CD14-positive monocyte (primary cell): ENCODE measurements at regions not wholly inside any gene's neighbourhood (a gene's known extent, or its start where the extent isn't known, plus 50 kb on each side); places are given as distances from the start of the nearest gene placed in this dataset.

Experiments
- DNase-seq, 3 donors: peaks; one replicate each; pipeline ENCODE4 v3.0.0-alpha.2; 2011 to 2022
- H2AFZ ChIP-seq: 2 replicates; pipeline ENCODE4 v1.6.0; 2012; ENCODE audit warnings: mild to moderate bottlenecking, low read depth, low read length, inconsistent platforms; ENCODE audit not compliant: insufficient read depth, poor library complexity, severe bottlenecking
- H3K27ac ChIP-seq, 2 donors: 1 replicate in 1 of 2; 2 replicates in 1 of 2; pipeline ENCODE4 v1.5.1; 2012 to 2013; ENCODE audit warnings: low read length in 2 of 2, control low read depth in 1 of 2, inconsistent platforms in 1 of 2, low read depth in 1 of 2, mild to moderate bottlenecking in 1 of 2
- H3K27me3 ChIP-seq, 2 donors: one replicate each; pipeline versions ENCODE4 v1.6.0 to v1.6.1; 2011 to 2013; ENCODE audit warnings: low read length in 2 of 2; ENCODE audit not compliant: control insufficient read depth in 2 of 2, insufficient read depth in 2 of 2
- H3K36me3 ChIP-seq, 2 donors: replicated peaks in 1 of 2; 1 replicate in 1 of 2; 2 replicates in 1 of 2; pipeline versions ENCODE4 v1.5.1 to v1.6.1; 2012 to 2013; ENCODE audit warnings: low read length in 2 of 2, control low read depth in 1 of 2, inconsistent platforms in 1 of 2, mild to moderate bottlenecking in 1 of 2; ENCODE audit not compliant: insufficient read depth in 2 of 2, control insufficient read depth in 1 of 2
- H3K4me1 ChIP-seq, 2 donors: 1 replicate in 1 of 2; 2 replicates in 1 of 2; pipeline versions ENCODE4 v1.5.1 to v1.6.1; 2012 to 2013; ENCODE audit warnings: low read length in 2 of 2, control low read depth in 1 of 2, inconsistent platforms in 1 of 2, mild to moderate bottlenecking in 1 of 2, moderate library complexity in 1 of 2; ENCODE audit not compliant: insufficient read depth in 2 of 2, control insufficient read depth in 1 of 2
- H3K4me2 ChIP-seq: replicated peaks from 2 replicates; pipeline ENCODE3; 2012; ENCODE audit warnings: low read length, moderate library complexity, mild to moderate bottlenecking; ENCODE audit not compliant: poor library complexity, severe bottlenecking; ENCODE audit errors: extremely low read depth
- H3K4me3 ChIP-seq, 3 experiments: fragments of 200-600 bp in 1 of 3; sonication (generic) in 1 of 3; replicated peaks in 1 of 3; 1 replicate in 2 of 3; 2 replicates in 1 of 3; pipeline ENCODE4 v1.5.1; 2011 to 2013; ENCODE audit warnings: low read length in 3 of 3, mild to moderate bottlenecking in 3 of 3, control low read depth in 2 of 3, low read depth in 2 of 3, inconsistent platforms in 1 of 3, moderate library complexity in 1 of 3
- H3K79me2 ChIP-seq: 2 replicates; pipeline ENCODE4 v1.6.0; 2012; ENCODE audit warnings: mild to moderate bottlenecking, control low read depth, inconsistent platforms, low read length, moderate library complexity; ENCODE audit not compliant: insufficient read depth
- H3K9ac ChIP-seq: 2 replicates; pipeline ENCODE4 v1.6.0; 2017; ENCODE audit warnings: low read length, mild to moderate bottlenecking; ENCODE audit not compliant: insufficient read depth, poor library complexity, severe bottlenecking
- H3K9me3 ChIP-seq, 2 donors: replicated peaks in 1 of 2; 1 replicate in 1 of 2; 2 replicates in 1 of 2; pipeline versions ENCODE4 v1.5.1 to v1.6.1; 2012 to 2013; ENCODE audit warnings: low read length in 2 of 2, control low read depth in 1 of 2; ENCODE audit not compliant: control insufficient read depth in 1 of 2, insufficient read depth in 1 of 2
- H4K20me1 ChIP-seq: 2 replicates; pipeline ENCODE4 v1.6.0; 2012; ENCODE audit warnings: mild to moderate bottlenecking, low read length, control low read depth, moderate library complexity; ENCODE audit not compliant: insufficient read depth
- H3K27ac Mint-ChIP-seq, 7 donors: one replicate each; pipeline ENCODE4 v1.8.0; 2020; ENCODE audit warnings: mild to moderate bottlenecking in 7 of 7, mixed read lengths in 7 of 7, moderate library complexity in 6 of 7, inconsistent platforms in 2 of 7
- H3K27me3 Mint-ChIP-seq, 3 donors: one replicate each; pipeline ENCODE4 v1.8.0; 2021 to 2022; ENCODE audit warnings: low read depth in 3 of 3, mild to moderate bottlenecking in 3 of 3, mixed read lengths in 3 of 3, moderate library complexity in 3 of 3, inconsistent platforms in 1 of 3
- H3K36me3 Mint-ChIP-seq, 2 donors: one replicate each; pipeline ENCODE4 v1.8.0; 2020; ENCODE audit warnings: mixed read lengths in 2 of 2, inconsistent platforms in 1 of 2, mild to moderate bottlenecking in 1 of 2
- H3K4me1 Mint-ChIP-seq: one replicate; pipeline ENCODE4 v1.8.0; 2020; ENCODE audit warnings: mild to moderate bottlenecking, mixed read lengths
- H3K4me3 Mint-ChIP-seq, 2 donors: one replicate each; pipeline ENCODE4 v1.8.0; 2020; ENCODE audit warnings: mild to moderate bottlenecking in 2 of 2, mixed read lengths in 2 of 2, moderate library complexity in 1 of 2
- H3K9me3 Mint-ChIP-seq, 7 donors: one replicate each; pipeline ENCODE4 v1.8.0; 2020 to 2022; ENCODE audit warnings: mixed read lengths in 7 of 7, mild to moderate bottlenecking in 6 of 7, moderate library complexity in 6 of 7, inconsistent platforms in 2 of 7
- WGBS: methylation state at CpG from one replicate; pipeline ENCODE4 v1.1.5; 2013; ENCODE audit warnings: missing lambda C conversion rate; ENCODE audit not compliant: insufficient coverage; 5-methylcytosine and 5-hydroxymethylcytosine counted together
- intact Hi-C, 2 donors: fragments of 100-400 bp; cut with micrococcal nuclease; formaldehyde crosslinking; loops; one replicate each; pipeline versions ENCODE4 v1.15.0 to v1.15.1; 2023
- TF ChIP-seq, protein P1 (sequence below): fragments of 200-600 bp; IDR thresholded peaks from one replicate; pipeline ENCODE4 v1.8.0; 2022; ENCODE audit warnings: antibody characterized with exemption, mild to moderate bottlenecking

DNA sequence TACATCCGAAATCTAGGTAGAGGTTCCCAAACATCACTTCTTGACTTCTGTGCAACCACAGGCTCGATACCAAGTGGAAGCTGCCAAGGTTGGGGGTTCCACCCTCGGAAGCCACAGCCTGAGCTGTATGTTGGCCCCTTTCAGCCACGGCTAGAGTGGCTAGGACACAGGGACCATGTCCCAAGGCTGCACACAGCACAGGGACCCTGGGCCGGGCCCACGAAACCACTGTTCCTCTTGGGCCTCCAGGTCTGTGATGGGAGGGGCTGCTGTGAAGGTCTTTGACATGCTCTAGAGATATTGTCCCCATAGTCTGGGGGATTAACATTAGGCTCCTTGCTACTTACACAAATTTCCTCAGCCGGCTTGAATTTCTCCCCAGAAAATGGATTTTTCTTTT, 460.6 kb downstream of the ISL1 start:
- H4K20me1 ChIP-seq = no peaks in the 10 kb centered on the region
- TF ChIP-seq, protein P1, sequence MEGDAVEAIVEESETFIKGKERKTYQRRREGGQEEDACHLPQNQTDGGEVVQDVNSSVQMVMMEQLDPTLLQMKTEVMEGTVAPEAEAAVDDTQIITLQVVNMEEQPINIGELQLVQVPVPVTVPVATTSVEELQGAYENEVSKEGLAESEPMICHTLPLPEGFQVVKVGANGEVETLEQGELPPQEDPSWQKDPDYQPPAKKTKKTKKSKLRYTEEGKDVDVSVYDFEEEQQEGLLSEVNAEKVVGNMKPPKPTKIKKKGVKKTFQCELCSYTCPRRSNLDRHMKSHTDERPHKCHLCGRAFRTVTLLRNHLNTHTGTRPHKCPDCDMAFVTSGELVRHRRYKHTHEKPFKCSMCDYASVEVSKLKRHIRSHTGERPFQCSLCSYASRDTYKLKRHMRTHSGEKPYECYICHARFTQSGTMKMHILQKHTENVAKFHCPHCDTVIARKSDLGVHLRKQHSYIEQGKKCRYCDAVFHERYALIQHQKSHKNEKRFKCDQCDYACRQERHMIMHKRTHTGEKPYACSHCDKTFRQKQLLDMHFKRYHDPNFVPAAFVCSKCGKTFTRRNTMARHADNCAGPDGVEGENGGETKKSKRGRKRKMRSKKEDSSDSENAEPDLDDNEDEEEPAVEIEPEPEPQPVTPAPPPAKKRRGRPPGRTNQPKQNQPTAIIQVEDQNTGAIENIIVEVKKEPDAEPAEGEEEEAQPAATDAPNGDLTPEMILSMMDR = no peak
- no peak overlapping the region for H3K4me3 ChIP-seq
- no peaks in the 10 kb centered on the region for H3K27me3 ChIP-seq
- no peaks in the 10 kb centered on the region for H3K27me3 Mint-ChIP-seq
- H3K79me2 ChIP-seq = no peaks in the 10 kb centered on the region
- H3K27ac ChIP-seq = no peak overlapping the region
- H3K4me2 ChIP-seq = no peak overlapping the region
- no peaks in the 10 kb centered on the region for H3K4me1 Mint-ChIP-seq
- no peak for DNase-seq
- H3K9me3 ChIP-seq = peaks cover 12 to 14% of the 10 kb centered on the region in 2 donors
- H2AFZ ChIP-seq = no peak overlapping the region
- H3K4me1 ChIP-seq = no peaks in the 10 kb centered on the region
- H3K9ac ChIP-seq = no peak overlapping the region
- peaks cover 4 to 17% (median 4%) of the 10 kb centered on the region in 7 donors for H3K9me3 Mint-ChIP-seq
- no peaks in the 10 kb centered on the region for H3K36me3 ChIP-seq
- intact Hi-C loops = no loop called here
- H3K36me3 Mint-ChIP-seq = no peaks in the 10 kb centered on the region
- 96% methylated on average over 5 of the region's 7 CpGs for WGBS
- H3K4me3 Mint-ChIP-seq = no peak overlapping the region
- H3K27ac Mint-ChIP-seq = no peak overlapping the region

GRCh38 chr5:51846015-51846414, 462.8 kb downstream of the ISL1 start:
- H2AFZ ChIP-seq = no peak overlapping the region
- intact Hi-C loops = no loop called here
- no peaks in the 10 kb centered on the region for H3K27me3 ChIP-seq
- H3K4me3 Mint-ChIP-seq = no peak overlapping the region
- no peak for DNase-seq
- H3K9me3 Mint-ChIP-seq = peaks cover 4 to 17% (median 4%) of the 10 kb centered on the region in 7 donors
- no CpG with 5 or more reads among the region's 2 CpGs for WGBS
- H3K4me2 ChIP-seq = no peak overlapping the region
- H3K79me2 ChIP-seq = no peaks in the 10 kb centered on the region
- H4K20me1 ChIP-seq = no peaks in the 10 kb centered on the region
- H3K27ac Mint-ChIP-seq = no peak overlapping the region
- no peak overlapping the region for H3K4me3 ChIP-seq
- peaks cover 12 to 14% of the 10 kb centered on the region in 2 donors for H3K9me3 ChIP-seq
- H3K4me1 Mint-ChIP-seq = no peaks in the 10 kb centered on the region
- H3K36me3 Mint-ChIP-seq = no peaks in the 10 kb centered on the region
- TF ChIP-seq, protein P1 = no peak
- H3K27ac ChIP-seq = no peak overlapping the region
- H3K36me3 ChIP-seq = no peaks in the 10 kb centered on the region
- H3K27me3 Mint-ChIP-seq = no peaks in the 10 kb centered on the region
- no peaks in the 10 kb centered on the region for H3K4me1 ChIP-seq
- H3K9ac ChIP-seq = no peak overlapping the region
